NCI-H774 (cell line): ENCODE measurements at regions not wholly inside any gene's neighbourhood (a gene's known extent, or its start where the extent isn't known, plus 50 kb on each side); places are given as distances from the start of the nearest gene placed in this dataset.

ENCODE experiments used
- DNase-seq: peaks from one replicate; lab custom pipeline; 2025; lab: John Stamatoyannopoulos, UW

DNA sequence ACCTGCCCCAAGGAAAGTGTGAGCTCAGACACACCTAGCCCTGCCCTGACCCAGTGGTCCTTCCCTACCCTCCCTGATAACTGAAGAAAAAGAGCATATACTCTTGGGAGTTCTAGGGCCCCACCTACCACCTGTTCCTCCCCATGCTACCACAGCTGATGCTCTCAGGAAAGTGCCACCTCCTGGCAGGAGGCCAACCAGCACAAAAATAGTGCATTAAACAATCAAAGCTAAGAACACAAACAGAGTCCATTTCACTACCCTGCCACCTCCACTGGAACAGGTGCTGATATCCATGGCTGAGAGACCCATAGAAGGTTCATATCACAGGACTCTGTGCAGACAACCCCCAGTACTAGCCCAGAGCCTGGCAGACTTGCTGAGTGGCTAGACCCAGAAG lies 288.6 kb upstream of the PHF14 start:
- DNase-seq: no peak

- no peak for DNase-seq
Observed at GRCh38 chr7:10688544-10688943, 285.1 kb upstream of the PHF14 start.

- DNase-seq: no peak
Observed at GRCh38 chr7:10696064-10696463, 277.6 kb upstream of the PHF14 start.

GRCh38 chr7:10703059-10703458 lies 270.6 kb upstream of the PHF14 start:
- no peak for DNase-seq

- DNase-seq: no peak
Observed at GRCh38 chr7:10703981-10704380, 269.7 kb upstream of the PHF14 start.

- DNase-seq: no peak
Observed at GRCh38 chr7:10704653-10705052, 269.0 kb upstream of the PHF14 start.

DNA sequence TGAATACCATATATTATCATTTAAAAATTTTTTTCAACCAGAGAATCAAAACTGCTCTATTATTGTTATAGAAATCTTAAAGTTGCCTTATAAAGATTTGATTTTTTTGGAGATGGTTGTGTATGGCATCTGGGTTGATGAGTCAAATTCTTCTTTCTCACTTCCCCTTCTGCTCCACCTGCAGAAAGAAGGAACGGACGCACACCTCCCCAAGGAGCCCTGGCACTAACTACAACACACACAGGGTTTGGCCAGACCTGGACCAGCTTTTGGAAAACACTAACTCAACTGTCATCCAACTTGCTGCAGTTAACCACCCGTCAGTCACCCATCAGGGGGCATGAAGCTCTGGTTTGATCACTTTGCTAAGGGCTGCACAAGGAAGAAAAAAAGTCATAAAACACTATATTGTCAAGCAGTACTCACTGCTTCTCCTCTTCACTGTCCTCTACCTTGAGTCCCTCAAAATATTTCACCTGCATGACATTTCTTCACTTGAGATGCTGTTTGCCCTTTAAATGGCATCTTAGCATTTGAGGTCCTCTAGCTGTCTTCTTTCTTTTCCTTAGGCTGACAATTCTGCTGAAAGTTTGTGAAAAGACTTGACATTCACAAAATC lies 266.7 kb upstream of the PHF14 start:
- DNase-seq: no peak

DNA sequence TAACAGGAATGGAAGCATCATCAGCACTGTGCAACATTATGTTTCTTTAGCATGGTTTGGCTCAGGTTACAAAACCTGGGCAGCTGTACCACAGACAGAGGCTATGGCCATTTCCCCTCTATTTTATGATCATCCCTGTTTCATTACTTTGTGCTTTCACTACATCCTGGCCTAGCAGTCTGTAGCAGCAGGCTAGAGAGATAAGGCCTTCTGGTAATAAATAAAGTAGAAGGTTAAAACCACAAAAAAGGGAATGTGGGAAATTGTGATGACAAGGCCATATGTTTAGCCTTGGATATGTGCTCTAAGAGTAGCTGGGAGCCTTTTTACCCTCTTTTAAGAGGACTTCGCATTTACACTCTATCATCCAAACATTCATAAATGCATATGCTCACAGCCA lies 266.2 kb upstream of the PHF14 start:
- no peak for DNase-seq

DNA sequence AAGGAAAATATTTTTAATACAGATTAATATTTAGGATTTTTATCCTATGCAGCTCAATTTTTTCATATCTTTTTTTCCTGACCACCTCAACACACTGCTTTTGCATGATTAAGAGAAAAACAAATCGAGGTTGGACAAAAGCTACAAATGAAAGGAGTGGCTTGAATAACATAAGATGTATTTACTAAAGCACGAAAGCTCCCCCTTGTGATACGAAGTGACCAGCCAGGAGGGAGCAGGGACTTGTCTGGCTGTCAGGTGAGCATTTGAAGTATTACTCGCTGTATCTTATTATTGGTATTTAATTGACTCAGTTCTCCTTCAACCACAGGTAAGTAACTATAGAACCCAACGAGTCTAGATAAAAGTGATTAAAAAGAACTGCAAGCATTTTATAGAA lies 265.2 kb upstream of the PHF14 start:
- no peak for DNase-seq

DNA sequence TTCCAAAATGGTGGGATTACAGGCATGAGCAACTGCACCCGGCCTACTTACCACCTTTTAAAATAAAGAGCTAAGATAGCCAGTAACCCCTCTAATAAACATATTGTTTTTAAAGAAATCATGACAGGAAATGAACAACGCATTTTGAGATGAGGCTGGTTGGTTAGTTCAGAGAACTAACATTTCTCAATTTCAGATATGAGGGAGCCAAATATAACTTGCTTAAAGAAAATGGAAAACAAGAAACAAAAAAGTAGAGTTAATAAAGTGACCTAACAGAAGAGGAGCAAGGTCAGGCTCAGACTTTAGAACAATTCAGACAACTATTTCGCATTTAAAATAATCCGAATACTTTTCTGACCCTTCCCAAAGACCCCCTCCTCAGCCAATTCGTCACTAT lies 254.9 kb upstream of the PHF14 start:
- no peak for DNase-seq

- DNase-seq: no peak
Observed at GRCh38 chr7:10720042-10720441, 253.6 kb upstream of the PHF14 start.

DNA sequence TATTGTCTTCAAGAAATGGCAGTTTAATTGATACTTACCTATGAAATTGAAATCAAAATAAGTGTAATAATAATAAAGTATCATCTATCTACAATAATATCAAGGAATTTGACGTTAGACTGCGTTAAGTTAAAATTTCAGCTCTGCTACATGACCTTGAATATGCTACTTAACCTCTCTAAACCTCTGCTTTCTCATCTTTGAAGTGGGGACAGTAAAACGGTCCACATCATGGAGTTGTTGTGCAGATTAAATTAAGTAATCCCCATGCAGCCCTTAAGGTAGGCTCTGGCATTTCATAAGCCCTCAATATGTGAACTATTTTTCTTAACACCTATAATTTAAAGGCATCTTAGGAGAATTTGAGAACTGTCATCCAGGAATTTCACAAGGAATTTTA lies 252.4 kb upstream of the PHF14 start:
- DNase-seq: no peak

DNA sequence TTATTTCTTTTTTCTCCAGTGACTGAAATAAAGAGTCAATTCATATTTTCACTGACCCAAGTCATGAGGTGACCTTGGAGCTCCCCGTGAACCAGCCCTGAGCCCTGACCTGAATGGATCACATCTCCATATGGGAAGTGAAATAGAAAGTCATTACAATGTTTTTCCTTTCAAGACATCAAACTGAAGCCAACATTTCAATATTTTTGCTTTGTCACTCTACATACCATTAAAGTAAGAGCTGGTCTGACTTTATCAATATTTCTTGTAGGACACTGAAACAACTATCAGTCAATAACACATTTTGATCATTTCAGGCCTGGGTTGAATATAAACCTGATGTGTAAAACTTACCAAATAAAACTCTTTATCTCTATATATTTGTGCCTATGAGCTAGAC lies 249.8 kb upstream of the PHF14 start:
- DNase-seq: no peak

GRCh38 chr7:10724449-10724848 lies 249.2 kb upstream of the PHF14 start:
- DNase-seq: no peak

DNA sequence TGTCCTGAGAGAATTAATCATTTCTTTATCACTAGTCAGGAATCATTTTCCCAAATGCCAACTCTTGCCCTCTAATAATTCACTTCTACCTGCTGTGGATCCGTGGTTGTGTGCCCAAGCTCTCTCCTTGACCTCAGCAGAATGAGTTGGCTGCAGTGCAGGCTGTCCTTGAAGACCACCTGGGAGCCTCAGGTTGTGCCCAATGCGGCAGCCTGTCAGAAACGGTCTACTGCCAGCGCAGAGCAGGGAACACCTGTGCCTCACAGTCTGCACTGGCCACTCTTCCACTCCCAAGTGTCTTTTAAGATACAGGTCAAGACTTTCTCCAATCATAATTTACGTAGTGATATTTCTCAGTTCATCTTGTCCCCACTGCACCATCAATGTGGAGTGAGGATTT lies 246.0 kb upstream of the PHF14 start:
- DNase-seq: no peak

GRCh38 chr7:10731253-10731773 lies 242.4 kb upstream of the PHF14 start:
- no peak for DNase-seq

GRCh38 chr7:10733747-10734146 lies 239.9 kb upstream of the PHF14 start:
- no peak for DNase-seq

GRCh38 chr7:10734595-10734994 lies 239.1 kb upstream of the PHF14 start:
- DNase-seq: no peak

DNA sequence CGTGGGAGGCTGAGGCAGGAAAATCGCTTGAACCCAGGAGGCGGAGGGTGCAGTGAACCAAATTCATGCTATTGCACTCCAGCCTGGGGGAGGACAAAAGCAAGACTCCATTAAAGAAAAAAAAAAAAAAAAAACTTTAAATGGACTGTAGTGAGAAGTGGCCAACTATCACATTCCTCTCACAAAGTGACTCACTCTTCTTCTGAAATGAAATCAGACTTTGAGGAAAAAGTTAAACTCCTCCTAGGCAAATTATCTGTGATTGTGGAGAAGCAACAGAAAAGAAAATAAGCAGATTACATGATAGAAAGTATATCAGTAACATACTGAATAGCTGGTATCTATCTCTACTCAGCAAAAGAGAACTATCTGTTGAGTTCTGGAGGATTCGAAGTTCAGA lies 234.3 kb upstream of the PHF14 start:
- no peak for DNase-seq

DNA sequence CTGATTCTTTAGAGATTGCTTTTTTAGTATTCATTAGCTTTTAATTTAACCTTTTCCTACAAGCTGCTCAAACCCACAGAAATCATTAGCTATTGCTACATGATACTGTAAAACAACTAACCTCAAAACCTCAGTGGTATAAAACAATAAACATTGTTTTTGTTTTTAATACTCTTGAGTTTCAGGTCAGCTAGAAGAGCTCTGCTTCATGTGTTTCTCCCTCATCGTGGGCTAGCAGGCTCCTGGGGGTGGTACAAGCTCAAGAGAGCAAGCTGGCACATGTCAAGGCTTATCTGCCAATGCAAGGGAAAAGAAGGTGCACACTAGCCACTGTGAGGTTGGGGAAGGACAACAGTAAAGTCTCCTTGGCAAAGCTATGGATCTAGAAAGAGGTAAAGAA lies 232.9 kb upstream of the PHF14 start:
- DNase-seq: no peak

- no peak for DNase-seq
Observed at GRCh38 chr7:10756981-10757380, 216.7 kb upstream of the PHF14 start.

- DNase-seq: no peak
Observed at GRCh38 chr7:10759120-10759519, 214.6 kb upstream of the PHF14 start.

DNA sequence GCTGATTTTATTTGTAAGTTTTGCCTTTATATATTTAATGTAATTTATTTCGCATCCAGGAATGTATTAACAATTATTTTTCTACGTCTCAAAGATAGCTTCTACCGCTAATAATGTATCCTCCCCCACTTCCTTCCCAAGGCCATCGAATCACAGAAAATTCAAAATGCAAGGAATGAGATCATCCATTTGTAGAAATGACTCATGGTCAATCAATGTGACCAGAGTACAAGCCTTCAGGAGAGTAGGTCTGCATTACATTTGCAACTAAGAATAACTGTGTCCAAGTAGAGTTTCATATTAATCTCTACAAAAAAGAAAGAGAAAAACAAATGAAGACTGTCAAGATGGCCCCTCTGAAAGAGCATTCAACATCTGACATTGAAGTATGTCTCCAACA lies 205.9 kb upstream of the PHF14 start:
- DNase-seq: no peak

DNA sequence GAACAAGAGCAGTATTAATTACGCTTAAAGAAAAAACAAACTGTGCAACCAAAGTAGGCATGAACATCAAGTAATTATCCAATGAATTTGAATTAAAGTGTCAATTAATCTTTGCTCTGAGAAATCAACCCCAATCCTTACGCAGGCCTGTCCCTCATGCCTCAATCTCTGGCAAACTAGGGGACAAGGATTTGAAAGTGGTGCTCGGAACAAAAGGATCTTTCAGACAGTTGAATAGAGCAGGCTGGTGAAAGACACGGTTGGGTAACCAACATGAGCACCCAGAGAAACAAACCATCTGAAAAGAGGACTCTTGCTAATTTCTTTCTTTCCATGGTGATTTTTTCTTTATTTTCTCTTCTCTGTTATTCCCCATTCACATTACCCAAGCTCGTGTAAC lies 203.5 kb upstream of the PHF14 start:
- no peak for DNase-seq

DNA sequence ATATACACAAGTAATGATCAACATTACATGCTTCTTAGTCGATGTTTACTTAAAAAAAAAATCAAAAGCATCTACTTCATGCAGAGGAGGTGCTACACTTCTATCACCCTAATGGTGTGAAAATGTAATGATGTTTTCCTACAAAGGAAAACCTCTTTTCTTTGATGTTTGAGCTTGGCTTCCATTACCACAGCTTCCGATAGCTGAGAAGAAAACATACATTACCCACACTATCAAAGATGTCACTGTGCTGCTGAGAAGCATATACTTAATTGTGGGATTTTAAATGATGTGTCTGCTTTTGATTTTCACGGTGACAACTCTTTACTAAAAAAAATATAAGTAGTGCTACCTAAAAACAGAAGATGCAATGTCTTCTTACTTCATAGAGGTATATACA lies 200.2 kb upstream of the PHF14 start:
- DNase-seq: no peak
